ENCODE measurements at regions not wholly inside any gene's neighbourhood (a gene's known extent, or its start where the extent isn't known, plus 50 kb on each side); places are given as distances from the start of the nearest gene placed in this dataset.
A peak's percentile ranks its signal among the peaks of the same experiment; 100 is the strongest.

DNA sequence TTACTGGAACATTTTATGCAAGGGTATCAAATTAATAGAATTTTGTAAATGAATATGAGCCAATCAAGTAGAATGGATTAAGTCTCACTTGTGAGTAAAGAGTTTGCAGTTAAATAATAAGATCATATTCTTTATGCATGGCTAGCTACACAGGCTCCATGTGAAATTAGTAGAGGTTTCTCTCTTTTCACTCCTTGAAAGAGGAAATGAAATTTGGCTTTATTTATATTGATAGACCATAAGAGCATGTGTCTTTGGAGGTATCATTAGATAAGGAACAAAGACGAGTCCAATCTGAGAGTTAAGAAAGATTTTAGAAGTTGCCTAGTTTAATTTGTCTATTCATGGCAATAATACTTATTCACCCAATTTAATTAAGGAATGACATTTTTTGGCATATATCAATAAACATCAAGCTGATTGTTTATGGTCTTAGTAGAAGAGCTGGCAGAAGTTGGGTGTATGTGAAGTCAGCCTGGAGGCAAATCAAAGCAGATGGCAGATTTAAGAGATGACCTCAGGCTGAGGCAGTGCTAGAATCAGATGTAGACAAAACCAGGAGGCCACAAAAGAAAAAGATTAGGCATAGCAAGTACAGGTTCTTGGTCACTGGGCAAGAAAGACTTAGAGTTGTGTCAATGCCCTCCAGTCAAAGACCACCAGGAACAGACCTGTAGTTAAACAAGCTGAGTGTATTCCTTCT lies 406.5 kb upstream of the ARHGEF26 start:
- Histone ChIP-seq H3K4me1 (ENCODE audit: control insufficient read depth in 5 of 5, insufficient read depth in 5 of 5, low read length in 5 of 5) (peaks cover 0 to 14% (median 0%) of the 10 kb centered on the region in 5 donors), H3K27me3 (ENCODE audit: control insufficient read depth in 3 of 3, insufficient read depth in 3 of 3, low read length in 2 of 3) (no peaks in the 10 kb centered on the region), H3K9me3 (ENCODE audit: control insufficient read depth in 4 of 4, insufficient read depth in 3 of 4, low read length in 3 of 4) (peaks cover 0 to 3% (median 1%) of the 10 kb centered on the region in 4 donors), H3K36me3 (ENCODE audit: control insufficient read depth in 4 of 4, insufficient read depth in 4 of 4, low read length in 4 of 4) (no peaks in the 10 kb centered on the region), H3K9ac (ENCODE audit: insufficient read depth in 1 of 2, low read length in 2 of 2) (no peak overlapping the region), H3K27ac (ENCODE audit: low read depth in 1 of 2, low read length in 1 of 2) (no peak overlapping the region), H3K4me3 (no peak overlapping the region)
- 70 to 89% methylated on average over 1 of the region's 1 CpG for WGBS, 2 donors
- DNase-seq = peak; percentile 14 to 61 (median 55)
- ATAC-seq (ENCODE audit: insufficient read depth, low FRiP score) = no peak
- TF ChIP-seq, protein P1, sequence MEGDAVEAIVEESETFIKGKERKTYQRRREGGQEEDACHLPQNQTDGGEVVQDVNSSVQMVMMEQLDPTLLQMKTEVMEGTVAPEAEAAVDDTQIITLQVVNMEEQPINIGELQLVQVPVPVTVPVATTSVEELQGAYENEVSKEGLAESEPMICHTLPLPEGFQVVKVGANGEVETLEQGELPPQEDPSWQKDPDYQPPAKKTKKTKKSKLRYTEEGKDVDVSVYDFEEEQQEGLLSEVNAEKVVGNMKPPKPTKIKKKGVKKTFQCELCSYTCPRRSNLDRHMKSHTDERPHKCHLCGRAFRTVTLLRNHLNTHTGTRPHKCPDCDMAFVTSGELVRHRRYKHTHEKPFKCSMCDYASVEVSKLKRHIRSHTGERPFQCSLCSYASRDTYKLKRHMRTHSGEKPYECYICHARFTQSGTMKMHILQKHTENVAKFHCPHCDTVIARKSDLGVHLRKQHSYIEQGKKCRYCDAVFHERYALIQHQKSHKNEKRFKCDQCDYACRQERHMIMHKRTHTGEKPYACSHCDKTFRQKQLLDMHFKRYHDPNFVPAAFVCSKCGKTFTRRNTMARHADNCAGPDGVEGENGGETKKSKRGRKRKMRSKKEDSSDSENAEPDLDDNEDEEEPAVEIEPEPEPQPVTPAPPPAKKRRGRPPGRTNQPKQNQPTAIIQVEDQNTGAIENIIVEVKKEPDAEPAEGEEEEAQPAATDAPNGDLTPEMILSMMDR (IDR thresholded peaks at IDR 0.05; ENCODE audit: control extremely low read depth, extremely low read depth) = no peak

DNA sequence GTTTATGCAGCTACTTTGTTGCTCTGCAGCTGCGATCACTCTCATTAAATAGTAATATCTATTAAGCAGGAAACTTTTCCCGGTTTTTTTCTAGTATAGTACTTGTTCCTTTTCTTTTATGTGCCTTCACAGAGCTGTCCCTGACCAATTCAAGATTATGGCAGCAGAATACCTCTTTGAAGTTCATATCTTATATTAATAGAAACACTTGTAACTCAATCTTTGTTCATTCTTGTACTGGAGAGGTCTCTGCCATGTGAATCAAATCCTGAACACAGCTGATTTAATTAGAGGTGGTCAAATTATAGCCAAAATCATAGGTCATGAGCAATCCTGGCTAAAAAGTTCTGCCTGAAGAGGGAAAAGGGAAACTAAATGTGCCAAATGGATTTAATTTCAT lies 399.0 kb upstream of the ARHGEF26 start:
- Histone ChIP-seq H3K27ac (ENCODE audit: low read depth in 1 of 2, low read length in 1 of 2) (no peak overlapping the region), H3K27me3 (ENCODE audit: control insufficient read depth in 3 of 3, insufficient read depth in 3 of 3, low read length in 2 of 3) (no peaks in the 10 kb centered on the region), H3K36me3 (ENCODE audit: control insufficient read depth in 4 of 4, insufficient read depth in 4 of 4, low read length in 4 of 4) (no peaks in the 10 kb centered on the region), H3K4me3 (no peak overlapping the region), H3K9me3 (ENCODE audit: control insufficient read depth in 4 of 4, insufficient read depth in 3 of 4, low read length in 3 of 4) (no peaks in the 10 kb centered on the region), H3K4me1 (ENCODE audit: control insufficient read depth in 5 of 5, insufficient read depth in 5 of 5, low read length in 5 of 5) (no peaks in the 10 kb centered on the region), H3K9ac (ENCODE audit: insufficient read depth in 1 of 2, low read length in 2 of 2) (no peak overlapping the region)
- WGBS, 2 donors = 64 to 84% methylated on average over 2 of the region's 2 CpGs
- TF ChIP-seq, protein P1 (IDR thresholded peaks at IDR 0.05; ENCODE audit: control extremely low read depth, extremely low read depth) = no peak
- DNase-seq (peak in 1 of 3 donors; percentile 16), ATAC-seq (ENCODE audit: insufficient read depth, low FRiP score) (no peak)

DNA sequence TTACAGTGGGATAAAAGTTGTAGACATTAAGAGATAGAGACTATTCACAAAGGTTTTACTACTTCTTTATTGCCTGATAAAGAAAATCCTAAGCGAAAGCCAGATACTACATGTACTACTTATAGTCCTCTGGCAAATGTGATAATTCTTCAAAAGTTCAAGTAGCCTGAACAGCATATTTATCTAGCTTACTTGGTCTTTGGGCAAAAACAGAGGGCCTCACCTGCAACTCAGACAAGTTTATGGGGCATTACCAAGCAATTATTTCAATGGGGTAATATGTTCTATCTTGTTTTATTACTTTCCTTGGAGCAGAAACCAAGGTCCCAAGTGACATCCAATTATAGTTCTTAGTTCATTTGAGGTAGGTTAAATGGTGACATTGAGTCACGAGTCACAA lies 390.1 kb upstream of the ARHGEF26 start:
- 89 to 90% methylated on average over 2 of the region's 2 CpGs for WGBS, 2 donors

More for the DNA sequence above, 390.1 kb upstream of the ARHGEF26 start:
- ATAC-seq (ENCODE audit: insufficient read depth, low FRiP score) = no peak
- H3K27ac ChIP-seq (ENCODE audit: low read depth in 1 of 2, low read length in 1 of 2) = no peak overlapping the region
- no peak overlapping the region for H3K4me3 ChIP-seq
- H3K36me3 ChIP-seq (ENCODE audit: control insufficient read depth in 4 of 4, insufficient read depth in 4 of 4, low read length in 4 of 4) = no peaks in the 10 kb centered on the region
- no peaks in the 10 kb centered on the region for H3K4me1 ChIP-seq (ENCODE audit: control insufficient read depth in 5 of 5, insufficient read depth in 5 of 5, low read length in 5 of 5)
- TF ChIP-seq, protein P1 (IDR thresholded peaks at IDR 0.05; ENCODE audit: control extremely low read depth, extremely low read depth) = no peak
- H3K9me3 ChIP-seq (ENCODE audit: control insufficient read depth in 4 of 4, insufficient read depth in 3 of 4, low read length in 3 of 4) = no peaks in the 10 kb centered on the region
- no peak for DNase-seq
- no peak overlapping the region for H3K9ac ChIP-seq (ENCODE audit: insufficient read depth in 1 of 2, low read length in 2 of 2)
- H3K27me3 ChIP-seq (ENCODE audit: control insufficient read depth in 3 of 3, insufficient read depth in 3 of 3, low read length in 2 of 3) = no peaks in the 10 kb centered on the region

Measured in lung (tissue), 11 donors.